ENCODE measurements at regions not wholly inside any gene's neighbourhood (a gene's known extent, or its start where the extent isn't known, plus 50 kb on each side); places are given as distances from the start of the nearest gene placed in this dataset.

DNA sequence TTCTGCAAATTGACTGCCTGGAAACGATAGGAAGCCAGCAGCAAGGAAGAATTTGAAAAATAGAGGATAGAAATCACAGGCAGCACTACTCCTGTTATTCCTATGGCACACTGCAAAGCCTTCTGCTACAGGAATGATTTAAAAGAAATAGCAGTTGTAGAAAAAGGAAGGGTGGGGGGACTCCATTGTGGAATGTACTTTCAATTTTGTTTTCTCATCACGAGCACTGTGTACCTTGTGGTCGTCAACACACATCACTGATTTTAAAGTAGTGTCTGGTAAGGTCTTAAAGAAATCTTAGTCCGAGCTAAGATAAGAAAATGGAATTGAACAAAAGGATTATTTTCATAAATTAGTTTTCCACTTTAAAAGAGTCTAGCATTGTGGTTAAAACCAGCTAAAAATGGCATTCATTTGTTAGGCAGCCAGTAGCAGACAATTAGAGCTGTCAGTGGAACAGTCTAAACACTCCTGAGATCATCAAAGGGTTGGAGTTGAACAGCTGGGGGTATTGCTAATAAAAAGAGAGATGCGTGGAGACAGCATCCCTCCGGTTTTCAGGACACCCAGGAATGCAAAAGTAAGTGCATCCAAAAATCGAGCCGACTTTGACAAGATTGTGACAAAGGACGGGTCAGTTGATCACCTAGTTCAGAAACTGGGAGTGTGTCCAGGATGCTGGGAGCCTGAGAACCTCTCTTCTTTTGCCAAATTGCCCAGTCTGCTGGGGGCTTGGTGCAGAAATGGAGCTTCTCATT, 97.8 kb upstream of the WWC1 start:
- DNase-seq: no peak

DNA sequence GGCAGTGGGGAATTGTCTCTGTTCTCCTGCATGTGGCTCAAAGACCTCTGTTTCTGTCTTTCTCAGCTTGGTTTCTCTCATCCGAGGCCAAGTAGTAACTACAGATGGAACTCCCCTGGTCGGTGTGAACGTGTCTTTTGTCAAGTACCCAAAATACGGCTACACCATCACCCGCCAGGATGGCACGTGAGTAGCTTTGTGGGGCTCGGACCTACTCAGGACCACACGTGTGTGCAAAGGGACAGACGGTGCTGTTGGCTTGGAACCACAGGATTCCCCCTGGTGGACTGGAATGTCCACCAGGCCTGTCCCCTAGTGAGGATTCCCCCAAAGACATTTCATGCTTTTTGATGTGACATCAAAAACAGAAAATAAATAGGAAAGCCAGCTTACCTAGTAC, 96.3 kb upstream of the WWC1 start:
- DNase-seq: no peak

DNA sequence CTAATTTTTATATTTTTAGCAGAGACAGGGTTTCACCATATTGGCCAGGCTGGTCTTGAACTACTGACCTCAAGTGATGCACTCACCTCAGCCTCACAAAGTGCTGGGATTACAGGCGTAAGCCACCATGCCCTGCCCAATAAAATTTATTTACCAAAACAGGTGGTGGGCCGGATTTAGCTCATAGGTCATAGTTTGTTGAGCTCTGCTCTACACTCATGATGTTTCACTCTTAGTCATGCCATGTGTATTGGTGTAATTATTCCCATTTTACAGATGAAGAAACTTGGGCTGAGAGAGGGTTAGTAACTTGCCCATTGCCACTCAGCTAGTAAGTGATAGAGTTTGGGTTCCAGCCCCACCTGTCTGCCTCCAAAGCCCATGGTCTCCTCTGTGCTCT, 93.1 kb upstream of the WWC1 start:
- no peak for DNase-seq

DNA sequence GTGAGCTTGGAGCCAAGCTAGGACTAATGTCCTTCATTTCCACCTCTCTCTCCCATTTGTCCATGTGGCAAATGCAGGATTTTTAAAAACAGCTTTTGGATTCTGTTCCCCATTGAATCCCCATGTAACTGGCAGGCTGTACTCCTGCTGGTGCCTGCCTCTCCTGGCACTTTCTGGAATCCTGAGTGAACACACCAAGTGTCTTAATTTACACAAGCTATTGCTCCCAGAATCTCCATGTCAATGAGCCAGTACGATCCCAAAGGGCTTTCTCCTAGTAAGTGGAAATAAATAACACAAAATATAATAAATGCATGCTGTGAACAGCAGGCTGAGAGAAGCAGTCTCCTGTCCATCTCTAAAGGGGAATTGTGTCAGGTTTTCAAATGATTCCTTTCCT, 88.4 kb upstream of the WWC1 start:
- no peak for DNase-seq

DNA sequence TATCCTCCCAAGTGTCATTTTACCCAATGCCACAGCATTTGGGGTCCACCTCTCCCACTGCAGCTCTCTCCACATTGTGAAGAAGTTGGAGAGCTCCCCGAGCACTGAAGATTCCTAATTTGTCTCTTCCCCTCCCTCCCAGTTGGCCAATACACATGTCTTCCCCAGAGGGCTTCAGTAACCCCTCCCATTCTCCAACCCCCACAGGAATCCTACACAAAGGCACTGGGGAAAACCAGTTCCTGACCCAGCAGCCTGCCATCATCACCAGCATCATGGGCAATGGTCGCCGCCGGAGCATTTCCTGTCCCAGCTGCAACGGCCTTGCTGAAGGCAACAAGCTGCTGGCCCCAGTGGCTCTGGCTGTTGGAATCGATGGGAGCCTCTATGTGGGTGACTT, 87.3 kb upstream of the WWC1 start:
- DNase-seq: no peak

DNA sequence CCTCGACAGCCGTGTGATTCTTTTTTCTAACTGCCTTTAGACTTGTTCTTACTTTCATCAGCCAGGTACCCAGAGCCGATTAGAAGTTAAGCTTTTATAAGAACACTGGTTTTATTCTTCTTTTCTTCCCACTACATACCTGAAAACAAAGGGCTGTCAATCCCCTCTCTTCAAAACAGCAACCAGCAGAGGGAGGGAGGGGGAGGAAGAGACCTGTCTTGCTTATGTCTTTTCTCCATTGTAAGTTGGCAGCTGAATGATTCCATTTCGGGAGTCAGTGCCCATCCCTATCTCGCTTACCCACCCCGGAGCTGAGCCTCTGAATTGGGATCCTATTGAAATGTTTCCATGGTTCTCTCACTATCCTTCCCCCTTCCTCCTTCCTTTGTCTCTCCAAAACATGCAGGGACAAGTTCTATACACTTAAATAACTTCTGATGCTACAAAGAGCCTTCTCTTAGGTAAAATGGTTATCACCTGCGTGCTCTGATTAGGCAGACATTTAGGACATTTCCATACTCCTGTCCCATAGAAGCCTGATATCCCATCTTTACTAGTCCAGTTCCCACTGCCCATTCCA, 83.9 kb upstream of the WWC1 start:
- DNase-seq: no peak

DNA sequence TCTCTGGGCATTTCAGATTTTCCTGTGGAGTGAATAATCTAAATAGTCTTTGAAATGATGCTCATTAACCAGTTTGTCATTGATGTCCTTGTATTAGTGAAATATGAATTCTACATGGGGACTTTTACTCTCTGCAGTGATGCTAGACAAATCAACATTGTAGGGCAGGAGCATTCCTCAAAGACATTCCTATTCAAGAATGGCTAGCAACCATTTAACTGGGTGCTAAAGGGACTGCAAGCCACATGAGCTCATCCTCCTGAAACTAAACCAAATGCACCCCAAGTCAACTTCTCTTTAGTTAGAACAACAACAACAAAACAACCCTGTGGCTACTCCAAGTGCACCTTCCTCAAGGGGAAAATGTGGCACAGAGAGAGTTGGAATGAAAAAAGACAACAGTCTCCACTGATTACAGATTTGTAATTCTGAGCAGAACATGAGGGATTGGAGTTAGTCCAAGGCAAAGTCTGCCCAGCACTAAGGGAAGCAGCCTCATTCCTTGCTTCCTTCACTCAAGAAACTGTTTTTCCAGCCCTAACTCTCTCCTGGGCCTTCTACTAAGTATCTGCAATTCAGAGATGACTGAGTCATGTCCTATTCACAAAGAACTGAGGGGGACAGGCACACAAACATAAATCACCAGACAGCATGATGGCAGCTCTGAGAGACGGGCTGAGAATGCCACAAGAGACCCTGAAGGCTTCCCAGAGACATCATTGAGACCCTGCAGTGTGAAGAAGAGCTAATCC, 82.0 kb upstream of the WWC1 start:
- no peak for DNase-seq

DNA sequence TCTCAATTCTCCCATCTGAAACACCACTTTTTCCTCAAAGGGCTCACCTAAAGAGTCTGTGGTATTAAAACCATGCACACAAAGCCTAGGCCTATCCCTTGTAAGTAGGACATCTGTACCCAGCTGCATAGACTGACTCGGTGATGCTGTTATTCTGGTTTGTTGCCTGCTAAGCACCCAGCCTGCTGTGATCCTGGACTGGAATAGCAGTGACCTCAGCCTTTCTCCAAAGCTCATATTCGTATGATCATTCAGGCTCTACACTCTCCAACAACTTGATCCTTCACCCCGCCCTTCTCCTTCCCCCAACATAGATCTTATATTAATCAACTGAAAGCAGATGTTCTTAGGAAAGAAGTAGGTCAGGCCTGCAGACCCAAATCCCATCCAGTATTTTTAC, 81.4 kb upstream of the WWC1 start:
- no peak for DNase-seq

DNA sequence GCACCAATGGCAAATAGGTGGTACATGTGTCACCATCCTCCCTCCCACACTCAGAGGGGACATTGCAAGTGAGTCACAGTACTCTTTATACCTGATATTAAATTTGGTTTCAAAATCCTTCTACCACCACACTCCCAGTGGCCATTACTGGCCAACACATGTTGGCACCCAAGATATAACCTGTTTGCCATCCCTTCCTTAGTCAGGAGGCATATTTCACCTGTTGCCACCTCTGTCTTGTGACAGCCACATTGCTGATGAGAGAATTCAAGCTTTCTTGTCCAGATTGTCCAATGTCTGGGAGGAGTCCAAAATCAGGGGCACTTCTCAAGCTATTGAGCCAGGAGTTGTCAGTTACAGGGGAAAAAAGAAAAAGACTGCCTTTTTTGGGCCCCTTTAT, 80.2 kb upstream of the WWC1 start:
- DNase-seq: no peak

DNA sequence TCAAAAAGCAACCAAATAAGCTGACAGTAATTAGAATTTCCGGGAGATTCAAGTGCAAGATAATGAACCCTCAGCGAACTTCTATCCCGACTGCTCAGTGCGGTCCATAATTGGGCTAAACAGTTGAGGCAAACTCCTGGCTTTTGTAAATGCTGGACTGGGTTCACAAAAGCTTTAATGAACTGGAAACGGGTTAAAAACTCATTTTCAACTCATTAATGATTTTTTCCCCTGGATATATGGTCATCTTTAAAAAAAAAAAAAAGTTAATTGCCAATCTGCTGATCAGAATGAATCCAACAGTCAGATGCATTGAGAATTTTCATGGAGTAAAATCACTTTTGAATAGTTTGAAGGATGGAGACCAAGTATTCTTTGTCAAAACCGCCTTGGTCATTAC, 79.5 kb upstream of the WWC1 start:
- no peak for DNase-seq

DNA sequence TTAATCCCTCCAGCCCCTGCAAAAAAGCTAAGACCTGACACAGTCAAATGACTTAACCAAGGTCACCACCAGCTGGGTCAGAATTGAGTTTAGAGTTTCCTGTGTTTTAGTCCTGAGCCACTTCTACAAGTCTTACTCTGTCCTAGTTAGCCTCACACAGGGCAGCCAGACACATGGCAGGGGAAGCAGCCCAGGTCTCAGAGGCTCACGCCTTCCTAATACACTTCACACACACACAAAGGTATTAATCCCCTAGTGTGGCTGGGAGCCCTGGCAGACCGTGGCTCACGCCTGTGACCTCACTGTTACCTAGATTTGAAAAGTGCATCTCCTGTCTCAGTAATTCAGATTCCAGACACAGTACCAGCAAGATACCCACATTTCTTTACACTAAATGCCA, 77.4 kb upstream of the WWC1 start:
- DNase-seq: no peak

DNA sequence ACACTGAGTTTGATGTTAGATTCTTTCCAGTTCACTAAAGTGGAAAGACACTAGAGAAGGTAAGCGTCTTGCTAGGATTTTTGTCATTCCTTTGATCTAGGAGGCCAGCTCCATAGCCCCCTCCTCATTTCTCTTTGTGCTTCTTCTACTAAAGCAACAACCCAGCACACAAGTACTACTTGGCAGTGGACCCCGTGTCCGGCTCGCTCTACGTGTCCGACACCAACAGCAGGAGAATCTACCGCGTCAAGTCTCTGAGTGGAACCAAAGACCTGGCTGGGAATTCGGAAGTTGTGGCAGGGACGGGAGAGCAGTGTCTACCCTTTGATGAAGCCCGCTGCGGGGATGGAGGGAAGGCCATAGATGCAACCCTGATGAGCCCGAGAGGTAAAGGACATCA, 76.6 kb upstream of the WWC1 start:
- DNase-seq: no peak

DNA sequence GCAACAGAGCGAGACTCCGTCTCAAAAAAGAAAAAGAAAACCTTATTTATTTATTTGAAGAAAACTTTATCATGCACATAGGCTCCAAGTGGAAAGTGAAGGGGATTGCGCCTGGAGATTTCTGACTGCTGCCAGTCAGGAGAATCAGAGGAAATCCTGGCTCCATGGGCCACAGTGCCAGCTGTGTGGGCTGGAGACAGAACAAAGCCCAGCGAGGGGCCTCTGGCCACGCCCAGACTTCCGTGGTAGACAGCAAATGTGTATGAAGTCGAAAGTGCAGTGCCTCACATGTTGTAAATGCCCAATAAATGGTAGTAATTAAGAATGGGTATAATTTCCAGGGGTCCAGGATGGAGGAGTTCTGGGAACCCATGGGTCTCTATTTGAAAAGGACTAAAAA, 75.8 kb upstream of the WWC1 start:
- DNase-seq: no peak

DNA sequence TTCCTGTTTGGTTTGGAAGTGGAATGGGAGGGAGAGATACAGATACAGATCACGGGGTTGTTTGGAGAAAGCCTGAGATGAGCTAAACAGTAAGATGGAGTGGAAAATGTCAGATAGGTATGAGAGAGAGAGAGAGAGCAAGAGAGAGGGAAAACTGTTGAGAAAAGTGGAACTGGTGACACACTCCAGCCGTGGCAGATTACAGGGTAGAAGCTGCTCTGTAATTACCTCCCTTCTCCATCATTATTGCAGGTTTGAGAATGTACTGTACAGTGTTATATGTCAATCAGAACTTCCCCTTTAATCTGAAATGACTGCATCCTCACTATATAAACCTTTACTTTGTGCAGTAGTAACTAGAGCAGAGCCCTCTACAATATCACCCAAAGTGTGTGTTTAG, 74.5 kb upstream of the WWC1 start:
- DNase-seq: no peak

DNA sequence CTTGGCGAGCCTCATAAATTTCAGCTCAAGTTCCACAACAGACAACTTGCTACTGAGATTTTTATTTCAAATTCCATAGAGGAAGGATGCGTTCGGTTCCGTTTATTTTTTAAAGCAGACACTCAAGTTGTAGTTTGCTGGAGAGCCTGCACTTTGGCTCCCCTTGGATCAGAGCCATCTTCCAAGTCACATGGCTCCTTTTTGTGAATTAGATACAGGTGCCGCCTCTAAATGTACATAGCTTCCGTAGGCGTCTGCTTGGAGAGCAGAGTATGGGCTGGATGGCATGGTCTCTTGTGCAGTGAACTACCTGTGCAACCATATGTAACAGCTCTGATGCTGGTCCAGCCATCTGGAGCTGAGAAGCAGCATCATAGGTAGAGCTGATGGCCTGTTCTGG, 73.9 kb upstream of the WWC1 start:
- DNase-seq: no peak

DNA sequence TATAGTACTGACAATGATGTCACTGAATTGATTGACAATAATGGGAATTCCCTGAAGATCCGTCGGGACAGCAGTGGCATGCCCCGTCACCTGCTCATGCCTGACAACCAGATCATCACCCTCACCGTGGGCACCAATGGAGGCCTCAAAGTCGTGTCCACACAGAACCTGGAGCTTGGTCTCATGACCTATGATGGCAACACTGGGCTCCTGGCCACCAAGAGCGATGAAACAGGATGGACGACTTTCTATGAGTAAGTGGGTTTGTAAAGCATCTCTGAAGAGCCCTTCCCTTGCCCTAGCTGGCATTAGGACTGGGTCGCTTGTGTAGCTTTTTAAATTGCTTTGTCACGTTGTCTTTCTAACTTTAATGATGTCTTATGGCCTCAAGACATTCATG, 72.7 kb upstream of the WWC1 start:
- DNase-seq: no peak

DNA sequence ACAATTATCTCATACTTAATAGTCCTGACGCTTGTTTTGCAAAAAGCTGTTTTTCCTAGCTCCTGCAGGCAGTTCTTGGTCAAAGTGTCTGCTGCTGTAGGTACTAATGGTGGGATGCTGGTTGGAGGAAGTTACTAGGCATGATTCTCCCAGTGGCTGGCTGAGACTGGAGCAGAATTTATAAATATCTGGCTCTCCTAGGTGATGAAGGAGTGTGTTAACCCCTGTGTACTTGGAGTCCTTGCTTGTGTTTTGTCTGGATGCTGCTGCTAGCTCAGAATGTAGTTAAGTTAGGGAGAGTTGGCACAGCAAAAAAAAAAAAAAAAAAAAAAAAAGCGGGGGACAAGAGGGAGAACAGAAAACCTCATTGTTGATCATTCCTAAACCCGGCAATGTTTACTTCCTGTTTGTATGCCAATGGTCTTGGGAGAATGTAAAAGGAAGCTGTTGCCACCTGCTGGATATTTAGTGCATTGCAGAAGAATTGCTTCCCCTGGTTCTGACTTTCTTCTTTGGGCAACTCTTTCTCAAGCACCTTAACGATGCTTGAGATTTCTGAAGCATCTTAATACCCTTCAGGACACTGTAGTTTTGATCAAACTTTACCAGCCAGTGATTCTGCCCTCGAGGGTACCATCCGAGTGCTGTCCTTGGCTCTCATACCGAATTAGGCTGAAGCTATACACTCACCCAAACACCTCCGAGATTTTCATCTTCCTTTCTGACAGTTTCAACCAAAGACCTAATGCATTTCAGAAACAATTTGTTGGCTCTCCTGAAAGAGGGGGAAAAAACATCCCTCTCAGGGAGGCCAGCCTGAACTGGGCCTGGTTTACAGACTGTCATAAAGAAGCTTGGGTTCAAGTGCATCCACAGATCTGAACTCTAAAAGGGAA, 71.7 kb upstream of the WWC1 start:
- no peak for DNase-seq

DNA sequence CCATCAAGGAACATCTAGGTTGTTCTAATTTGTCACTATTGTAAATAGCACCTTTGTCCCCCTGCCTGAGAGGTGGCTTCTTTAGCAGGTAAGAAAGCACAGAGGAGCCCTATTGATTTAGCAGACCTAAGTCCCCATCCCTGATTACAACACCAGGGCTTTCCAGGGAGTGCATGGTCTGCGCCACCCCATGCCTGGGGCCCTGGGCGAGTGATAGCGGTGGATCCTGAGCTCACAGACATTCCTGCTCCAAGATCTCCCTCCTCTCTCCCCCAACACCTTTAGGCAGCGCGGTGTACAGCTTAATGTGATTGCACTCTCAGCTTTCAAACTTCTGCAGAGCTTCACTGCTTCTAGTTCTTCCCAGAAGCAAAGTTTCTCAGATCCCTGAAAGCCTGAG, 67.4 kb upstream of the WWC1 start:
- no peak for DNase-seq

DNA sequence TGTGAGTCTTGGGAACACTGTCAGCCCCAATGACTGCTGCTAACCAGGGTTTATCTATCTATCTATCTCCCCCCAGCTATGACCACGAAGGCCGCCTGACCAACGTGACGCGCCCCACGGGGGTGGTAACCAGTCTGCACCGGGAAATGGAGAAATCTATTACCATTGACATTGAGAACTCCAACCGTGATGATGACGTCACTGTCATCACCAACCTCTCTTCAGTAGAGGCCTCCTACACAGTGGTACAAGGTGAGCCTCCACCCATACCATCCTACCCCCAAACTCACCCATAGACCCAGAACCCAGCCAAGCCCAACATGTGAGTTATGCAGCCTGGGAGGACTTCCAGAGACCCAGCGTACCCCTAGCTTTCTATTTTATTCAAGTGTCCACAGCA, 65.4 kb upstream of the WWC1 start:
- DNase-seq: no peak

DNA sequence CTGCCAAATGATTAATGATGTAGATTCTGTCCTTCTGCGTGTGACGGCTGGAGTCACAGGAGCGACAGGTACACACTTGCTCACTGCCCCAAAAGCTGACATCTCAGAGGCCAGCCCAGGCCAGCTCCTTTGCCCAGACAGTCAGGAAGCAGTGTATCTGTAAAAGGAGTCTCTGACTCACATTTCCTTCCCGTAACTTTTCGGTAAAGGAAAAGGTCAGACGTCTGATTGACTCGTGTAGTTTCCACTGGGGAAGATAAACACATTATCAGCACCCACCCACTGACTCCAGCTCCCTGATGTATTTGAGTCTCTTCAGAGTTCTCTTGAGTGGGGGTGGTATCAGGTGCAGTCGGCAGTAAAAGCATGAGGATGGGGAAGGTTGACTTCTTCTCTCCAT, 64.4 kb upstream of the WWC1 start:
- no peak for DNase-seq

DNA sequence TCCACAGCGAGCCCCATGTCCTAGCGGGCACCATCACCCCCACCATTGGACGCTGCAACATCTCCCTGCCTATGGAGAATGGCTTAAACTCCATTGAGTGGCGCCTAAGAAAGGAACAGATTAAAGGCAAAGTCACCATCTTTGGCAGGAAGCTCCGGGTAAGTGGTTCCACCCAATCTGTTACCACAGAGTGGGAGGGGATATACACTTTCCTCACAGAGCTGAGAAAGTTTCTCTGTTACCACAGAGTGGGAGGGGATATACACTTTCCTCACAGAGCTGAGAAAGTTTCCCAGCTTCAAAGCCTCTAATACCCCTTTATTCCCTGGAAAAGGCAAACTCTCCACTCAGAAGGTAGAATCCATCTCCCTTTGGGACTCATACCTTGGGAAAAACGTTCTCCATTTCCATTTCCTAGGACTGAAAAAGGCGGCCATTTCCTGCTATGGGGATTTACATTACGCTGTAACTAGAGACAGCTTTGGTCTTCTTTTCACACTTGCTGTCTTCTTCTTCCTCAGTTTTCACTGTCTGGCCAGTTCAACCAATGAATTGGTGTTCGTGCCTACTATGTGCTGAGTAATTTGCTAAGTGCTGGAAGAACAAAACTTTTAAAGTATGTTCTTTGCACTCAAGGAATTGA, 63.4 kb upstream of the WWC1 start:
- DNase-seq: no peak

DNA sequence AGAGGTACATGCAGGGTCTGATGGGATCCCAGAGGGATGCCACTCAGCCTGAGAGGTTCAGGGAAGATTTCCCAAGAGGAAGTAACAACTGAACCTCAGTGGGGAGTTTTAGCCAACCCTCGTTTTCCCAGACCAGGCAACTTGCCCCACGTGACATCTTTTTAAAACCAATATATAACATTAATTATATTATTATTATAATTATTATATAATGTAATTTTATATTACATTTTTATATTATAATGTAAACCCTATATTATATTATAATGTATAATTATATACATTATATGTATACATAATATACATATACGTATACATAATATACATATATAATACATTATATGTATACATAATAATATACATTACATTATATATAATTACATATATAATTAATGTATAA, 62.8 kb upstream of the WWC1 start:
- DNase-seq: no peak

DNA sequence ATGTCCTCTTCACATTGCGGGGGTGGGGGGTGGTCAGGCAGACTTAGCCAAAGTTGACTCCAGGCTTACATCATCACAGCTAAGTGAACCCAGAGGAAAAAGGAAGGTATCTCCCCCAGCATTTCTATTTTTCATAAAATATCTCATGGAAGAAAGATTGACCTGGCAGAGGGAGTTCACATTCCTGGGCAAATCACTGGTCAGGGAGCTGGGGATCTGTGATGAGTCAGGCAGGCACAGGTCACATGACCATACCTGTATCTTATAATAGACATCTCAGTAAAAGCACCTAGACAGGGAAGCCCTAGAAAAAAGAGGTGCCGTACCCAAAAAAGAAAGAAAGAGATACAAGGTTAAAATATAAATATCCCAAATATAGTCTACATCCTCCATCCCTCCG, 57.3 kb upstream of the WWC1 start:
- DNase-seq: no peak
